Stimulated activated CD4-positive, alpha-beta T cell treated with anti-CD3 and anti-CD28 coated beads, Interleukin-2, amount 100 ng/mL, for 48 hours (primary cell): ENCODE measurements at regions not wholly inside any gene's neighbourhood (a gene's known extent, or its start where the extent isn't known, plus 50 kb on each side); places are given as distances from the start of the nearest gene placed in this dataset.

Experiments used
- DNase-seq, 2 donors: peaks; one replicate each; pipeline ENCODE4 v3.0.0-alpha.2; 2020

- DNase-seq: no peak
These were observed 244.3 kb upstream of the NWD2 start for GRCh38 chr4:37000281-37000680.

GRCh38 chr4:37001688-37002436, 242.7 kb upstream of the NWD2 start:
- DNase-seq: no peak

GRCh38 chr4:37002625-37003024, 241.9 kb upstream of the NWD2 start:
- no peak for DNase-seq

GRCh38 chr4:37008199-37008598, 236.3 kb upstream of the NWD2 start:
- DNase-seq: no peak

- no peak for DNase-seq
These were observed 230.0 kb upstream of the NWD2 start for GRCh38 chr4:37014584-37014983.

GRCh38 chr4:37015391-37015790, 229.2 kb upstream of the NWD2 start:
- no peak for DNase-seq

GRCh38 chr4:37023504-37023903, 221.0 kb upstream of the NWD2 start:
- no peak for DNase-seq

- DNase-seq: no peak
These were observed 220.5 kb upstream of the NWD2 start for GRCh38 chr4:37023996-37024395.

- DNase-seq: no peak
These were observed 203.7 kb upstream of the NWD2 start for GRCh38 chr4:37040816-37041215.

- DNase-seq: no peak
These were observed 201.2 kb upstream of the NWD2 start for GRCh38 chr4:37043342-37043741.

- DNase-seq: no peak
These were observed 193.4 kb upstream of the NWD2 start for GRCh38 chr4:37051111-37051510.

GRCh38 chr4:37051866-37052265, 192.7 kb upstream of the NWD2 start:
- no peak for DNase-seq

- DNase-seq: no peak
These were observed 189.9 kb upstream of the NWD2 start for GRCh38 chr4:37054531-37055077.

GRCh38 chr4:37058826-37059225, 185.7 kb upstream of the NWD2 start:
- no peak for DNase-seq

GRCh38 chr4:37066159-37066558, 178.4 kb upstream of the NWD2 start:
- DNase-seq: no peak

GRCh38 chr4:37068580-37068979, 176.0 kb upstream of the NWD2 start:
- DNase-seq: no peak

- no peak for DNase-seq
These were observed 174.5 kb upstream of the NWD2 start for GRCh38 chr4:37070041-37070440.

- DNase-seq: no peak
These were observed 173.0 kb upstream of the NWD2 start for GRCh38 chr4:37071576-37071975.

GRCh38 chr4:37073226-37073840, 171.2 kb upstream of the NWD2 start:
- DNase-seq: no peak

GRCh38 chr4:37082912-37083311, 161.6 kb upstream of the NWD2 start:
- DNase-seq: no peak

- no peak for DNase-seq
These were observed 148.6 kb upstream of the NWD2 start for GRCh38 chr4:37095925-37096324.

GRCh38 chr4:37101182-37101581, 143.4 kb upstream of the NWD2 start:
- no peak for DNase-seq

- no peak for DNase-seq
These were observed 142.9 kb upstream of the NWD2 start for GRCh38 chr4:37101686-37102085.

- no peak for DNase-seq
These were observed 134.8 kb upstream of the NWD2 start for GRCh38 chr4:37109756-37110155.

- no peak for DNase-seq
These were observed 119.7 kb upstream of the NWD2 start for GRCh38 chr4:37124800-37125199.
